Astrocyte (in vitro differentiated cells and primary cell): ENCODE measurements at regions not wholly inside any gene's neighbourhood (a gene's known extent, or its start where the extent isn't known, plus 50 kb on each side); places are given as distances from the start of the nearest gene placed in this dataset.

Source experiments
- EZH2 ChIP-seq: IDR thresholded peaks from 2 replicates; pipeline ENCODE4 v1.6.1; 2012; ENCODE audit warnings: mild to moderate bottlenecking, low read length, inconsistent platforms; ENCODE audit not compliant: insufficient read depth
- TF ChIP-seq, protein P1 (sequence below): IDR thresholded peaks from 2 replicates; pipeline ENCODE4 v1.5.1; 2011; ENCODE audit warnings: low read depth, mild to moderate bottlenecking, inconsistent platforms, low read length, moderate library complexity; ENCODE audit not compliant: insufficient read depth

DNA sequence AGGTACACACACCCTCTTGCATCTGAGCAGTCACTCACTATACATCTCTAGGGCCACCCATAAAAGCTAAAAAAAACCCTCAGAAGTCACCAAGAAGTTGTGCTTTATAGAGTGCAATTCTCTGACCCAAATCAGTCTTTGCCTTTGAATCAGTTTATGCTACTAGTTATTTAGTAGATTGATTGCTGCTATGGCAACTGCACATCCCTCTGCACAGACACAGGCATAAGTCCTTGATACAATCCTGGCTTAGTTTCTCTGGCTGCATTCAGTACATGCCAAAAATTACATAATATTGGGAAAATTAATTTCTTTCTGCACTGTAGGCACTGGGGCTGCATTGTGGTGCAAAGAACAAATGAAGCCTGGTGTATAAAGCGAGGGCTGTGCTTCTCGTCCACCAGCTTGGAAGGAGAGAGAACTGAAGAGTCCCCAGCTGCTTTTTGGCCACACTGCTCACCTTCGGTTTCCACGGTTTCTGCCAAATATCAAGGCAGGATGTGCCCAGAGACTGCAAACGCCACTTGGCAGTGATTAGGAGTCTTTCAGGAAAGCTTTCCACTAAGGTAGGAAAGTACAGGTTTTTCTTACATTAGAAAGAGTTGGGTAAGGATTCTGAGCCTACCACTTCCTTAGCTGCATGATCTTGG, 258.4 kb downstream of the ELAVL2 start:
- TF ChIP-seq, protein P1, sequence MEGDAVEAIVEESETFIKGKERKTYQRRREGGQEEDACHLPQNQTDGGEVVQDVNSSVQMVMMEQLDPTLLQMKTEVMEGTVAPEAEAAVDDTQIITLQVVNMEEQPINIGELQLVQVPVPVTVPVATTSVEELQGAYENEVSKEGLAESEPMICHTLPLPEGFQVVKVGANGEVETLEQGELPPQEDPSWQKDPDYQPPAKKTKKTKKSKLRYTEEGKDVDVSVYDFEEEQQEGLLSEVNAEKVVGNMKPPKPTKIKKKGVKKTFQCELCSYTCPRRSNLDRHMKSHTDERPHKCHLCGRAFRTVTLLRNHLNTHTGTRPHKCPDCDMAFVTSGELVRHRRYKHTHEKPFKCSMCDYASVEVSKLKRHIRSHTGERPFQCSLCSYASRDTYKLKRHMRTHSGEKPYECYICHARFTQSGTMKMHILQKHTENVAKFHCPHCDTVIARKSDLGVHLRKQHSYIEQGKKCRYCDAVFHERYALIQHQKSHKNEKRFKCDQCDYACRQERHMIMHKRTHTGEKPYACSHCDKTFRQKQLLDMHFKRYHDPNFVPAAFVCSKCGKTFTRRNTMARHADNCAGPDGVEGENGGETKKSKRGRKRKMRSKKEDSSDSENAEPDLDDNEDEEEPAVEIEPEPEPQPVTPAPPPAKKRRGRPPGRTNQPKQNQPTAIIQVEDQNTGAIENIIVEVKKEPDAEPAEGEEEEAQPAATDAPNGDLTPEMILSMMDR: no peak
- TF ChIP-seq EZH2: no peak
